HG03439 (cell line): ENCODE measurements at regions not wholly inside any gene's neighbourhood (a gene's known extent, or its start where the extent isn't known, plus 50 kb on each side); places are given as distances from the start of the nearest gene placed in this dataset.

Experiments used
- ATAC-seq: cut with Tn5 transposase; IDR thresholded peaks from one replicate; pipeline ENCODE4 v1.9.1; 2021; ENCODE audit warnings: mild to moderate bottlenecking, moderate library complexity; ENCODE audit not compliant: unreplicated experiment

- ATAC-seq = no peak
These were observed 608.1 kb downstream of the ZNF385D start for GRCh38 chr3:21142949-21143348.

DNA sequence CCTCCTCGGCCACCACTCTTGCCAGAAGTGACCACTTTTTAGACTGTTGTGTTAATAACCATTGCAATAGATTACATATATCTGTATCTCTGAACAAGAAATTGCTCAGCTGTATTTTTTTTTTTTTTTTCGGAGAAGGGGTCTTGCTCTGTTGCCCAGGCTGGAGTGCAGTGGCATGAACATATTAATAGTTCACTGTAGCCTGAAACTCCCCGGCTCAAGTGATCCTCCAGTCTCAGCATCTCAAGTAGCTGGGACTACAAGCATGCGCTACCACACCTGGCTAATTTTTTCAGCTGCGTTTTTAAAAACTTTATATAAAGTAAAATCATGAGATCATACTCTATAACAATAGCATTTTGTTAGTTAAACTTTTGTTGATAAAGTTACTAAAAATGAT, 609.0 kb downstream of the ZNF385D start:
- ATAC-seq = no peak

- no peak for ATAC-seq
These were observed 610.2 kb downstream of the ZNF385D start for GRCh38 chr3:21140785-21141184.

DNA sequence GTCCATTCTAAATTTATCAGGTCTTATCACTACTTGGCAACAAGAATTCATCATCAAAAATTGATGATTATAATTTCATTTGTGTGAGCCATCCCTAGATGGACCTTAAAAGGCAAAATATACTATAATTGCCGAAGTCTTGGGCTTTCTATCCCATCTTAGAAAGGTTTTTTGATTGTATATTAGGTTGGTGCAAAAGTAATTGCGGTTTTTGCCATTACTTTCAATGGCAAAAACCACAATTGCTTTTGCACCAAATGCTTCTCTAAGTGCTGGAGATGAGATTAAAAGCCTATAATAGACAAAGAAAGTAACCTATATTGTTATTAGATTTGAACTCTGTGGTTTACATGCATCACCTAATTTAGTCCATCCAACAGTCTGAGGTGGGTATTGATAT, 612.9 kb downstream of the ZNF385D start:
- no peak for ATAC-seq

DNA sequence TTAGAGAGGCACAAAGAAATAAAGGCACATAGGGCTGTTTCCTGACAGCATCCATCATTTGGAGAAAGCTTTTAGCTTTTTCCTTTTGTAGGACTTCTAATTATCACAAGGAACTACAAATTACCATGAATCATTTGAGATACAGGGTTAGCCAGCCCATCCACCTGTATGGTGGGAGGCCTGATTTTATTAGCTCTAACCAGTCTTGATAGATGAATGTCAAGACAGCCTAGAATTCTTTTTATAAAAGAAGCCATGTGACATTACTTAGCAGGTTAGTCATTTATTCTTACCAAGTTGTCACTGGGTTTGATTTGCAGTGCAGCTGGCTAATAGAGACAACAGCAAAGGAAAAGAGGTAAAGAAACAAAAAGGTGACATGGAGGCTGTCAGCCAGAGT, 618.1 kb downstream of the ZNF385D start:
- no peak for ATAC-seq

DNA sequence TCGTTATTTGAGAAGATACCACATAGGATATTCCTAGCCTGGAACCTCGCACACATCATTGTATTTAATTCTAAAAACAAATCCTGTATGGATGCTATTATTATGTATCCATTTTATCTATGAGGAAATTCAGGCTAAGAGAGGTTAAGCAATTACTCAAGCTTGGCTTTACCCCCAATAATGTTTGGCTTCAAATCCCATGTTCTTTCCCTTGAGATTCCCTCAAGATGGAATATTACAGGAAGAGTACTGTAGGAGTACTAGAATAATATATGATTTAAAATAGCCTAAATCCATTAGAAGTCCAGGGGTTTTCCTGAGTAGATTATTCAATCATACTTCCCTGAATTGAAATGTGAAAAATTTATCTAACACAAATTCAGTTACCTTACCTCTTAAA, 630.2 kb downstream of the ZNF385D start:
- no peak for ATAC-seq

DNA sequence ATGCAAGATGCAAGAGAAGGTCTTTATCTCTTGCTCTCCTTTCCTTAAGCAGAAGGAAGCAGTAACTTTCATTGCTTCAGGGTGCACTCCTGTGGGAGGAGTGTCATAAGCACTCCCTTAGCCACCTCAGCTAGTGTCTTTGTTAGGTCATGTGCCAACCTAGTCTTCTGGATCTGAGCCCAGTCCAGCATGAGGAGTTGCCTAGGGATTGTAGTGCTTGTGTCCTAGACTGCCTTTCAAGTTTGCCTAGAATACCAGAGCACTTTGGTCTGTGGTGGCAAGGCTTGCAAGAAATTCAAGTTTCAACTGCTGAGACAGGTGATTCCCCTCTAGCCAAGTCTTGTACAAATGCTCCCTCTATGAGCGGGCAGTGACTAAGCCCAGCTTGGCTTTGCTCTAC, 633.6 kb downstream of the ZNF385D start:
- ATAC-seq = no peak

DNA sequence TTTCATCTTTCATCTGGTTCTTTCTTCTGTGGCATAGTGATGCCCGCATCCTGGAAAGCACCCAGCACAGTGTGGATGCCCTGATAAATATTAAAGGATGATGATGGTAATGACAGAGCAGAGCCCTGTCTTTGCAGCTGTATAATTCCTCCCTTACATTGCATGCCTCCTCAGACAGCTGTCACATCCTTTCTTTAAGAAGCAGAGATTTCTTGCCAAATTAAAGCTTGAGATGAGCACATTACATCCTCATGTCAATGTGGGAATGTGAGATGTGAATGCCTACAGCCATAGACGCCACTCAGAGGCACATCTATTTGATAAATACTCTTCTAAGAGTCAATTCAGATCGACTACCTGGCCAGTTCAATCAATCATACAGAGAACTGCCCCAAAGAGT, 642.0 kb downstream of the ZNF385D start:
- no peak for ATAC-seq

GRCh38 chr3:21105784-21106183, 645.2 kb downstream of the ZNF385D start:
- ATAC-seq = no peak

DNA sequence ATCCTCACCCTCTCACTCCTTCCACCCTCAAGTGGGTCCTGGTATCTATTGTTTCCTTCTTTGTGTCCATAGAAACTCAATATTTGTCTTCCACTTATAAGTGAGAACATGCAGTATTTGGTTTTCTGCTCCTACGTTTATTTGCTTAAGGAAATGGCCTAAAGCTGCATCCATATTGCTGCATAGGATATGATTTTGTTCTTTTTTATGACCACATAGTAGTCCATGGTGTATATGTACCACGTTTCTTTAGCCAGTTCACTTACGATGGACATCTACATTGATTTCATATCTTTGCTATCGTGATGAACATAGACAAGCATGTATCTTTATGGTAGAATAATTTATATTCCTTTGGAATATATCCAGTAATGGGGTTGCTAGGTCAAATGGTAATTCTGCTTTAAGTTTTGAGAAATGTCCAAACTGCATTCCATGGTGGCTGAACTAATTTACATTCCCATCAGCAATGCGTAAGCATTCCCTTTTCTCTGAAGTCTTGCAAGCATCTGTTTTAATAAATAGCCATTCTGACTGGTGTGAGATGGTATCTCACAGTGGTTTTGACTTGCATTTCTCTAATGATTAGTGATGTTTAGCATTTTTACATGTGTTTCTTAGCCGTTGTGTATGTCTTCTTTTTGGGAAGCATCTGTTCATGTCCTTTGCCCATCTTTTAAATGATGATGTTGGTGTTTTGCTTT, 650.2 kb downstream of the ZNF385D start:
- ATAC-seq = no peak

DNA sequence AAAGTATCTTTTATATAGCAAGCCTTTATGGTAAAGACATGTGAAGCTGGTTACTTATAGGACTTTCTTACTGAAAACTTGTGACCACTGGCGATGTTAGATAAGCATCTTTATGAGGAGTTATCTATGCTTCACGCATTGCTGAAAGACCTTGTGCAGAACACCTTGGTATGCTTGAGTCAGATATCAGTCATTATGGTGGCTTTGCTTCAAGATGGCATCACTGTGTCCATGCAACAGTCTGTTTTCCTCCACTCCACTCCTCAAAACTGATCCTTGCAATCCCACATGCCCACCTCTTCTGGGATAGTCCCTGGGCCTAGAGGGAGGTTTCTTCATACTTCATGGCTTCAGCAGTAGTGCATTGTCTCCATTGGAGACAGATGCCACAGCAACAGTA, 656.3 kb downstream of the ZNF385D start:
- ATAC-seq = no peak

DNA sequence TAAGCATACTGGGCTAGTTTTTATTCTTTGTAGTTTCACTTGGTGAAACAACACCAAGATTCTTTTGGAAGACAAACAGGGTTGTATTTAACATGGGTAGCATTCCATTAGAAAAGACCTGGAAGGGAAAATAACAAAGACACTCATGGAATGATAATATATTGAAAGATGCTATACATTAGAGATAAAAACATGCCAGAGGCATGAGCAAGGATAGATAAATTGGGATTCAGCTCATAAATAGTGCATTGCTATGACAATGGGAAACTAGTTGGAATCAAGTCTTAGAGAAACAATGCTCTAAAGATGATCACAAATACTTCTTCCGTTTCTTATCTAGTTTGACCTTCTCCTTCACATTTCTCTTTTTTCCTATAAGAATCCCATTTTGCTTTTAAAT, 677.4 kb downstream of the ZNF385D start:
- no peak for ATAC-seq

DNA sequence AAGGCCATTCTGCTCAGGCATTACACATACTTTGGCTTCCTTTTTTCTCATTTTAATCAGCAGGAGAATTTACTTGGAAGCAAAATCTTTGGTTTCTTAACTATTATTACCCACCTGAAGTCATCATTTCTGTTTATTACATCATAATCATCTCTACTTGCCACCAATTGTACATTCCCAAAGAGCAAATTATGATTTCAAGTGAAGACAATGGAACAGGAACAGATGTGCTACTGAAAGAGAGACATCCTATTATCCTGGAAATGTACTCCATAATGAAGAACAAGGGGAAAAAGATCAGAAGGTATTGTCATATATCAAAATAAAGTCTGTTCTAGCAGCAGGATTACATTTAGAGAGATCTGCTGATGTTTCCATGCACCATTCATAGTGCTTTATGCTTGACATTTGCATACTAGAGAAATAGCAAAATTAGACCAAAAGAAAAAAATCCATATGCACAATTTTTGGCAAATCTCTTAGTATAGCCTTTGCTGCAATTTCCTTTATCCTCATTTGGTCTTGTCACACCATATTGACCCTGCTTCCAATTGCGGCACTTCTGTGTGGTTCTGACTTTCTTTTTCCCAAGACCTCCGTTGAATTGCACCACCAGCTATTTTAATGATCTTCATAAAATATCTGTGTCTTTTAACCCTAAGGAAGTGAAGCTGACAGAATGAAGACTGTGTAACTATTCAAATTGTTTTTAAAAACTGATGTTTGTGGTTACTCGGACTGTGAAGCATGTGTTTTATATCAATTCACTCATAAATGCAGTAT, 683.8 kb downstream of the ZNF385D start:
- no peak for ATAC-seq

DNA sequence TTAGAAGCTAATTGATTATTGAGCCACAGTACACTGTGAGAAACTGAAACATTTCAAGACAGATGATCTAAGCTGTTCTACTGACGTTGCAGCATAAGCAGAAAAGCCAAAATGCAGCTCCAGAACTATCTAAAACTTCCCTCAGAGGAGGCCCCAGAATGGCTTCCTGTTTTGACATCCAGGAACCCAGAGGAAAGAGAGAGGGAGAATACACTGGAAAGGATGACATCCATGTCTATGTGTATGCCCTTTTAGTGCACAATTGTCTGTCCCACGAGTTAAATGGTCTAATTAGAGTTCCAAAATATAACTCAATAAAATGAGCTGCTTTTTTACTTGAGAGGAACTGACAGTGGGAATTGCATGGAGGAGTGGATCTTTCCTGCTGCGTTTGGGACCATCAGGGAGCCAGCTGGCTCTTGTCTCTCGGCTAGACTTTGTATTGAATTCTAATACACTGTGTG, 688.1 kb downstream of the ZNF385D start:
- no peak for ATAC-seq

- ATAC-seq = no peak
These were observed 691.6 kb downstream of the ZNF385D start for GRCh38 chr3:21059404-21059803.

DNA sequence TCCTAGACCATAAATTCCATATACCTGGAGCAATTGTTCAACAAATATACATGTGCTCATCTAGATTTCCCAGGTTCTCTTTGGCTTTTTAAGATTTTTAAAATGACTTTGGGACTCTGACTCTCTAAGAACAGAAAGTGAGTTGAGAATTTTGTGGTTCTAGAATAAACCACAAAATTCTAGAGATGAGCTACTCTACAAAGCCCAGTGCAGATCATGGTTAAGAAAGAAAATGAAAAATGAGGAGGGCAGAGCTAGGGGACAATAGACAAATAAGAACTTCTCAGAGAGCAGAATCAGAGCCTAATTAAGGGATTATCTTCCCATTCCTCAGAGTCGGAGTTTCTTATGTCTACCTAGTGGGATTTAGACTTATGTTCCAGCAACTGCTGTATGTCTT, 694.7 kb downstream of the ZNF385D start:
- no peak for ATAC-seq

DNA sequence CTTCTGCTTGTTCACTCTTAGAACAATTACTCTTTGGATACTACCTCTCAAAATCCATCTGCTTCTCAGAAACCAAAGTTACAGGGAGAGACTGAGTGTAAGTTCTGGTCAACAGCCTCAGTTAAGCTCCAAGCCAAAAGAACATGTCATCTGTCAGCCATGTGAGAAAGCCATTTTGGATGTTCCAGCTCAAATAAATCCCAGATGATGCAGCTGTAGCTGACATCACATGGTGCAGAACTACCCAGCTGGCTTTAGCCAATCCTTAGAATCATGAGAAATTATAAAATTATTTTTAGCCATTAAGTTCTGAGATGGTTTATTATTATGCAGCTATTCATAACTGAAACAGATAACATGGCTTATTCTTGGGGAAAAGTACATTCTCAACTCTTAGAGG, 696.0 kb downstream of the ZNF385D start:
- ATAC-seq = no peak

DNA sequence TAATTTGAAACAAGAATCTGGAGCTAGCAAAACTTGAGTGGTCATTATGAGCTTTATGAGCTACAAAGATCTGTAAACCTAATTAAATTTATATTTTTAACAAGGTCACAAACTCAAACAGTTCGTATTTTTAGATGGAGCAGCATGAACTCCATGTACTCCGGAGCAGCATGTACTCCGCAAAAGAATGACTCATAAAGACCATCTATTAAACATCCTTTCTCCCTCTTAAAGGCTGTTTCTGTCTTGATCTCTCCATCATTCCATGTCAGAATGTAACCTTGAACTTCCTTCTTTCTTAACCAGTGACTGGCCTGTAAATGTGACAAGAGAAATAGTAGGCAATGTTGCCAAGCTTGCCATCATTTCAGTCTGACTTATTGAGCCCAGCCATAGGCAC, 696.9 kb downstream of the ZNF385D start:
- ATAC-seq = no peak

DNA sequence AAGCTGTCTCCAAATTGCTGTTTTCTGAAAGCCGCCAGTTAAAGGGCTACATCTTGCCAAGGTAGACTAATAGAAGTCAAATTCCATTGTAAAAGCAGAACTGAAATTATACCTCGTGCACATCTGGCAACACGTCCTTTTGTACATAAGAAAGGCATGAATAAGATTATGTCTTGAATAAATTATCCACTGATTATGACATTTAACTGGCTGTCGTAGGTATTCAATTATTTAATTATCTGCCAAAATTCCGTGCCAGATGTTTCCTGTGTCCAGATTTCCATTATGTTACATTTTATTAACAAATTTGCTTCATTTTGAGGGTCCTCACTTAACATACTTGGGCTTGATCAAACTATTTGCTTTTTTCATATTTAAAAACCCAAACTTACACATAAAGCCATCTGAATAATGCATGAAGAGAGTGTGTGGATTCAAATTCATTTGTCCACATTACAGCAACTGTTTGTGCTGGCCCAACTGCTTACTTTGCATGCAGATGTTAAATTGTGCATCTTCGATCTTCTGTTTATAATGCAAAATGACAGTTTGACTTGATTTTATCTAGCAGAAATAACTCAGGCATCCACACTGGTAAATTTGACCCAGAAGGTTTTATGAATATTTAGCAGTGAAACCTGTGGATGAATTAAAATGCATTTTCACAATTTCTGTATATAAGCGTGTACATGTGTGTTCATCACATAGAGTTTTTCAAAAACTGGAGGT, 701.5 kb downstream of the ZNF385D start:
- no peak for ATAC-seq

DNA sequence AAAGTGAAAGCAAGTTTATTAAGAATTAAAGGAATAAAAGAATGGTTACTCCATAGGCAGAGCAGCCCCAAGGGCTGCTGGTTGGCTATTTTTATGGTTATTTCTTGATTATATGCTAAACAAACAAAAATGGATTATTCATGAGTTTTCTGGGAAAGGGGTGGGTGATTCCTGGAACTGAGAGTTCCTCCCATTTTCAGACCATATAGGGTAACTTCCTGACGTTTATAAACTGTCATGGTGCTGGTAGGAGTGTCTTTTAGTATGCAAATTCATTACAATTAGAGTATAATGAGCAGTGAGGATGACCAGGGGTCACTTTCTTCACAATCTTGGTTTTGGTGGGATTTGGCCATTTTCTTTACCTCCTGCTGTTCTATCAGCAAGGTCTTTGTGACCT, 707.9 kb downstream of the ZNF385D start:
- ATAC-seq = no peak

- ATAC-seq = no peak
These were observed 708.8 kb downstream of the ZNF385D start for GRCh38 chr3:21042184-21042583.

- no peak for ATAC-seq
These were observed 709.4 kb downstream of the ZNF385D start for GRCh38 chr3:21041621-21042020.
